Hypothalamus (tissue), 51 donors: ENCODE measurements at regions not wholly inside any gene's neighbourhood (a gene's known extent, or its start where the extent isn't known, plus 50 kb on each side); places are given as distances from the start of the nearest gene placed in this dataset.
"Not testable (repeated sequence)": the region's sequence is repeated elsewhere in the genome, so short reads cannot be mapped to it uniquely, and the experiment has no call there.

Source experiments
- DNase-seq, 51 donors: peaks; one replicate each; lab custom pipeline; 2025; lab: John Stamatoyannopoulos, UW

DNA sequence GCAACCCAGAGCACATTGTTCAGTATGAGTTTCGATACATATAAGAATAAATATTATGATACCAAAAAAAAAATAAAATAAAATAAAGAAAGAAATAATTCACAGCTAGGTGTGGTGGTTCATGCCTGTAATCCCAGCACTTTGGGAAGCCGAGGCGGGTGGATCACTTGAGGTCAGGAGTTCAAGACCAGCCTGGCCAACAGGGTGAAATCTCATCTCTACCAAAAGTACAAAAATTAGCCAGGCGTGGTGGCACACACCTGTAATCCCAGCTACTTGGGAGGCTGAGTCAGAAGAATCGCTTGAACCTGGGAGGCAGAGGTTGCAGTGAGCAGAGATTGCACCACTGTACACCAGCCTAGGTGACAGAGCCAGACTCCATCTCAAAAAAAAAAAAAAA, 258.9 kb downstream of the MYCN start:
- DNase-seq: not testable (repeated sequence)

DNA sequence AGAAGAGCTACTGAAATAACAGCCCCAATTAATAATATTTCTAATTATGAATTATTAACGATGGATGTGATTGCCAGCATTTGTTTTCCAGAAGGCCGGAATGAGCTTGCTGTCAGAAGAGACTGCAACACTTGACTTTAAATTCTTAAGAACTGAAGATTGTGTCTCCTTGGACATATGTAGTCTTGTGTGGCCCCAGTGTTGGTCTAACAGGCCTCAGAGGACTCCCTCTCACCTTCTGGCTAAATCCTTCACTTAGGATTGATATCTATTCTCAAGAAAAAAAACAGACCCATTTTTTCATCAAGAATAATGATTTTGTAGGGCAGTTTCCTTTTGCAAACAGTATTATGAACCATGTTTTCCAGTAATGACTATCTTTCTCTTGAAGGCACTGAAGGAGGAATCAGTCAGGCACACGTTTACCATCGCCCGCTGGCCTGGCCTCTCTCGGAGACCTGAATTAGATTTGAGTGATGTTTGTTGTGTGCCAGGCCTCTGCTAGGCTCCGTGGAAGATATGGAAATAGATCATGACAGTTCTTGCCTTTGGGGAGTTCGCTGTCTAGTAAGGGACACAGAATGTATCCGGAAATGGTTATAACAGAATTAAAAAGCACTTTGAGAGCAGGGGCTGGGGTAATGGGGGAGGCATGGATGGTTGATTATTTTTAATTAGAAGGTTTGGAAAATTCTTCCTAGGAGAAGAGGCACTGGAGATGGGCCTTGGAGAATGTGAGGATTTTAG, 258.0 kb downstream of the MYCN start:
- no peak for DNase-seq

DNA sequence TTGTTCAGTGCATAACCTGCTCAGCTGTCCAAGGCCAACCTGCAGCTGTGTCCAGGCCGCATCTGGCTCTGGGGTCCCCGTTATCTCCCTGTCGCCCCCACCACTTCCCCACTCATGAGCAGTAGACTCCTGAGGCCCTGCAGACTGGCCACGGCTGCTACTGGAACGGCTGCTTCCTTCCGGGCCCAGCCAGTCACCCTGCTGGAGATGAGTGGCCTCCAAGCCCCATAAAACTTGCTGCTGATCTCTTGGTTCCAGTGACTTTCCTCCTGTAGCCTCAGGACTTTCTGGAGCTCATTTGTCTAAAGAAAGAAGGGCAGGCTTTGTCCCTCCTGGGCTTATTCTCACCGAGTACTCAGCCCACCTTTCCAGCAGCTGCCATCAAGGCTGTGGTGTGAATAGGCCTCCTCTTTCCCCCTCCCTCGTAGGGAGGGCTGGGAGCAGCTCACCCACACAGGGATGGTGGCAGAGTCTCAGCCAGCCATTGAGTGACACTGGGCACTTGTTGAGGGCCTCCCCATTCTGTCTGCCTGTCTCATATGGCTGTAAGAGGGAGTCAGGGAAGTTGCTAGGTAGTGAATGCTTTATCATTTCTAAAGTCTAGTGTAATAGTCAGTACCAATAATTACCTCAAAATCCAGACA, 257.3 kb downstream of the MYCN start:
- no peak for DNase-seq

DNA sequence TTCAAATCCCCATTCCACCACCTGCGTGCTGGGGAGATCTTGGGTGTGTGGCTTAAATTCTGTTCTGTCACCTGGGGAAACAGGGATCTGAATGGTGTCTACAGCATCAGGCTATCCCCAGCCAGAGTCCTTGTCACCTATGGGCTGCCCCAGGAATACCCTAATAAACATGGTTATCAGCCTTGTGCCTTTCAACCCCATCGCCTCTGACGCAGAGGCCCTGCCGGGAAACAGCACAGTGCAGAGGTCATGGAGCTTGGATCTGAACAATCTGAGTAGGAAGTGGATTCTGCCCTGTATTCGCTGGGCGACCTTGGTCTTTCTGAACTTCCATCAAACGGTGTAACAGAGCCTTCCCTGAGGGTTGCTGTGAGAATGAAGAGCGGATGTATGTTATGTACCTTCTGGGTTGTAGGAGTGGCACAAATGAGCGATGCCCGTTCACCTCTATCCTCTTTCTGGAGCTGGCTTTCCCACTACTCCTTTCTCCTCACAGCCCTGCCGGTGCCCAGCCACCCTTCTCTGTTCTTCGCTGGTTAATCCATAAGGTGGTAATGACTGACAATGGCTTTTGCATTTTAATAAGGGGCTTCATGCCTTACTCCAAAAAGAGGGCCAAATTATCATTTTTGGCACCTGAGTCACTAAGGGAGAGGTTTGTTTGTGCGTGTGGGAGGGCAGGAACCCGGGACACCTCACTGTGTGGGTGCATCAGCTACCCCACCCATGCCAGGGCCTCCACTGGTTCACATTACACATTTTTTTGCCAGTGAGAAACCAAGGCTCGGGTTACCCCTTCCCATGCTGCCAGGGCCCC, 256.5 kb downstream of the MYCN start:
- DNase-seq: no peak

DNA sequence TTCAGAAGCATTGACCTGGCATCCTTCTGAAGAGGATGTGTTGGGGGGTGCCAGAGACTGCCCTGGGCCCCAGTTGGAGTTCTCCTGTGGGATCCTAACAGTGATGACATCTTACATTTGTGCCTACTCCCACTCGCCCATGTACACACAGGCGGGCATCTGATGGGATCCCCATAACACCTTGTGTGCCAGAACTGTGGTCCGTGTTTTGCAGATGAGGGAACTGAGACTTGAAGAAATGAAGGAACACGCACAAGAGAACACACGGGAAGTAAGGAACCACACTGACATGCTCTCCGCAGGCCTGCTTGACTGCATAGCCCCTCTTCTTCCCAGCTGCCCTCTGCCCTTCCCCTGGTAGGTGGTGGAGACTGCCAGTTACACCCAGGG, 255.3 kb downstream of the MYCN start:
- DNase-seq: no peak

DNA sequence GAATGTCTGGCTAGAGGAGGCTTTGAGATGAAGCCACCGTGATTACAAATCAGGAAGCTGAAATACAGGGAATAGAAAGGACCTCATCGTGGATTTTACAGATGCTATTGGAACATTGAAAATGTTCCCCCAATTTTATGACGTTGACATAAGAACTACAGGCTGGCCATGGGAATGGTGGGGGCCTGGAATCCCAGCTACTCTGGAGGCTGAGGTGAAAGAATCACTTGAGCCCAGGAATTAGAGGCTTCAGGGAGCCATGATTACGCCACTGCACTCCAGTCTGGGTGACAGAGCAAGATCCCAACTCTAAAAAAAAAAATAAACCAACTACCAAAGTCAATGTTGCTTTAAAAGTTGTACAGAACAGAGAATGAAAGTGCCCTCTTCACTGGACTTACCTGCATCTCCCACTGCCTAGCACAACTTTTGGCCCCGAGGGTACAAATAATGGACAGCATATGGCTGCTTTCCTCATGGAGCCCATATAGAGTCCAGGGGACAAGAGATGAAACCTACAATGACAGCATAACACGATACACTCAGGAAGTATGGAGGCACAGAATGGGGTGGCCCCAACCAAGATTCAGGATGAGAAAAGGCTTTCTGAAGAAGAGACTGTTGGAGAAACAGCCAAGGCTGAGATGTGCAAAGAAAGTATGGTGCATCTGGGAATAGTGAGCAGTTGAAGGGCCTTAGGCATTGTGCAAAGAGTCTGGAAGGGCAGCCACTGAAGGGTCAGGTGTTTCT, 254.8 kb downstream of the MYCN start:
- no peak for DNase-seq

DNA sequence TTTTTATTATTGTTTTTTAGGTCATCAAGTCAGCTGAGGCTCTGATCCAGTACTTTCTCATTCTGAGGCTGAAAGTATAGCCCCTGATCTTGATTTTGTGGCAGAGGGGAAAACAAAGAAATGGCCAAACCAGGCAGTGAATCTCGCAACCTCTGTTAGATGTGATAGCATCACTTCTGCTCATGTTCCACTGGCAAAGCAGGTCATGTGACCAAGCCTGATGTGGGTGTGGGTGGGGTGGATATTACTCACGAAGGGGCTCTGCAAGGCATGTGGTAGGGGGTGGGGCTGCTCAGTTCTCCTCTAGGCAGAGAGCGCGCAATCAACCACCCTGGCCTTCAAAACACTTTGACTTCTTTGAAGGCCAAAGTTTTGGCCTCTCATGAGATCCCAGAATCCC, 254.2 kb downstream of the MYCN start:
- DNase-seq: no peak

DNA sequence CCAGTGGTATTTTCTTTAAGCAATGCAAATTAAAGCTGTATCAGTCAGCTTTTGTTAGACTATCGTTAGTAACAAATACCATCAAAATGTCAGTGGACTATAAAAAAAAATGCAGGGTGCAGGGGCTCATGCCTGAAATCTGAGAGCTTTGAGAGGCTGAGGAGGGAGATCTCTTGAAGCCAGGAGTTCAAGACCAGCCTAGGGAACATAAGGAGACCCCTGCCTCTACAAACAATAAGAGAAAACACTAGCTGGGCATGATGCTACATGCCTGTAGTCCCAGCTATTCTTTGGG, 253.7 kb downstream of the MYCN start:
- DNase-seq: no peak

DNA sequence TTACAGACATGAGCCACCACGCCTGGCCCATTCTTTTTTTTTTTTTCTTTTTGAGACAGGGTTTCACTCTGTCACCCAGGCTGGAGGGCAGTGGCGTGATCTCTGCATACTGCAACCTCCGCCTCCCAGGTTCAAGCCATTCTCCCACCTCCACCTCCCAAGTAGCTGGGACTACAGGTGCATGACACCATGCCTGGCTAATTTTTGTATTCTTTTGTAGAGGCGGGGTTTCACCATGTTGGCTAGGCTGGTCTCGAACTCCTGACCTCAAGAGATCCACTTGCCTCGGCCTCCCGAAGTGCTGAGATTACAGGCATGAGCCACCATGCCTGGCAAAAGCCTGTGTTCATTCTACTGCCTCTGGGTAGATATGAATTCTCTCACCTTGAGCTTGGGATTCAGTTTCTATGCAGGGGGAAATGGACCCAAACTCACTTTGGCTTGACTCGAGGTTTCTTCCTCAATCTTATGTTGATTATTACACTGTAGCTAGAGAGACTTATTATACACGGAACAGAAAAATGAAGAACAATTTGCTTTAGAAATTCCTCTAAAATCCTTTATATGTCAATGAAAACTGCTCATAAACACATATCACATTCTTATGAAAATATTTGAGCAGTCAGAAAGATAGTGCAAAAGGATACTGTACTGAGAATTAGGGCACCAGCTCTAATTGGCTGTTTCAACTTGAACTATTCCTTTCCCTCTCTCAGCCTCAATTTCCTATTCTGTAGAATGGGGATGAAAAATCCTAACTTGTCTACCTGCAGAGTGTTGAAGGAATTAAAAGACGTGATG, 252.3 kb downstream of the MYCN start:
- DNase-seq: no peak

DNA sequence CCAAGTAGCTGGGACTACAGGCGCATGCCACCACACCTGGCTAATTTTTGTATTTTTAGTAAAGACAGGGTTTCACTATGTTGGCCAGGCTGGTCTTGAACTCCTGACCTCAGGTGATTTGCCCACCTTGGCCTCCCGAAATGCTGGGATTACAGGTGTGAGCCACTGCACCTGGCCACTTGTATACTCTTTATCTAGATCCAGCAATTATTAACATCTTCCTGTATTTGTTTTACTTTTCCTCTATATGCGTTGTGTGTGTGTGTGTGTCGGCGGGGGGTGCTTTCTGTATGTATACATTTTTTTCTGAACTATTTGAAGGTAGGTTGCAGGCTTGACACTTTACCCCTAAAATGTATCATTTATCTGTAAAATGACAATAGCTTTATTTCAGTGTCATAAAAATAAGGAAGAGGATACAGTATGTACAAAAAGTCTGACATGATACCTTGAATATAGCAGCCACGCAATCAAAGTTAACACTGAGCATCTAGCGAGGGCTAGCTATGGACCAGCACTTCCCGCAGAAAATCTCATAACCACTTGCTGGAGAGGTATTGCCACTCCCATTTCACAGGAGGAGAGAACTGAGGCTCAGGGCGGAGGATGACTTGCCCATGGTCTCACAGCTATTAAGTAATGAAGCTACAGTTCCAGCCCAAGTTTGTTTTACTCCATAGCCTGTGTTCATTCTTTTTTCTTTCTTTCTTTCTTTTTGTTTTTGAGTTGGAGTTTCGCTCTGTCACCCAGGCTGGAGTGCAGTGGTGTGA, 251.3 kb downstream of the MYCN start:
- DNase-seq: no peak

DNA sequence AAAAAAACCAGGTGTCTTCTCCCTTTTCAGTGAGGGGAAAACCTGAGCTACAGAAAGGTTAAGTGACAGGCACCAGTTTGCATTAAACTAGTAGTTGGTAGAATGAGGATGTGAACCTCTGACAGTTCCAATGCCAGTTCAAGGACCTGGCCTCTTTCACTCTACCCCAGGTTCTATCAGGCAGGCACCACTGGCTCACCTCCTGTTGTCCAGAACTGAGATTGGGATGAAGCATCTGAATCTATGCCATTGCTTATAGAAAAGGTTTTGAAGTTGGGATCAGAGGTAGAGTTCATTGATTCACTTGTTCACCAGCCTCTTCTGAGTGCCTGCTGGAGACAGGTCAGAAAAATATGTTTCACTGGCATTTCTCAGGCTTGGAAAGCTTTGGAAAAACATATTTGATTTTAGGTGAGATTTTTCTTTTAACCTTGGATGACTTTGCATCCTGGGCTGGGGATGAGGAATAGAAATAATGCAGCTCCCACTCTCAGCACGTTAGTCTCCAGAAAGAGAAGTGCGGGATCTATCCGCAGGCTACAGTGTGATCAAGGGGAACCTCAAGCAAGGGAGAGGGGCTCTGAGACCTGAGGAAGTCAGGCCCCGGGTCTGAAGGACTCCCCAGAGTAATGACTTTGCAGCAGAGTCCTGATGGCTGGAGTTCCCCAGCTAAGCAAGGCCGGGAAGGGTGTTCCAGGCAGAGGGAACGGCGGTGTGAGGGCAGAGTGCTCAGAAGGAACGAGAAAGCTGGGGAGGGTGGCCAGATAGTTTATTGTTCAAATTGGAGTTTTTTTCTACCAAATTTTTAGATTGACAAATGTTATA, 250.3 kb downstream of the MYCN start:
- DNase-seq: no peak

DNA sequence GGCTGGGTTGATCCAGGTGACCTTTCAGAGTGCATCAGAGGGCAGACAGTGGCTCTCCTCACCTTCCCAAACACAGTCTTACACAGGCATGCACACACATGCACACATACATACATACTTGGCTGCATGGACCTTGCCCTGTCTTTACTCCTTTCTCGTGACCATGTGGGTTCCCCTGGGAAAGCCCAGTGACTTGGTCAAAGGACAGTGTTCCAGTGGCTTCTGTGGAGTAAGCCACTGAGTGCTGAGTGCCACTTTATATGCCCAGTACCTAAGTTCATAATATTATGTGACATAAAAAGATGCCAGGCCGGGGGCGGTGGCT, 249.4 kb downstream of the MYCN start:
- DNase-seq: no peak

DNA sequence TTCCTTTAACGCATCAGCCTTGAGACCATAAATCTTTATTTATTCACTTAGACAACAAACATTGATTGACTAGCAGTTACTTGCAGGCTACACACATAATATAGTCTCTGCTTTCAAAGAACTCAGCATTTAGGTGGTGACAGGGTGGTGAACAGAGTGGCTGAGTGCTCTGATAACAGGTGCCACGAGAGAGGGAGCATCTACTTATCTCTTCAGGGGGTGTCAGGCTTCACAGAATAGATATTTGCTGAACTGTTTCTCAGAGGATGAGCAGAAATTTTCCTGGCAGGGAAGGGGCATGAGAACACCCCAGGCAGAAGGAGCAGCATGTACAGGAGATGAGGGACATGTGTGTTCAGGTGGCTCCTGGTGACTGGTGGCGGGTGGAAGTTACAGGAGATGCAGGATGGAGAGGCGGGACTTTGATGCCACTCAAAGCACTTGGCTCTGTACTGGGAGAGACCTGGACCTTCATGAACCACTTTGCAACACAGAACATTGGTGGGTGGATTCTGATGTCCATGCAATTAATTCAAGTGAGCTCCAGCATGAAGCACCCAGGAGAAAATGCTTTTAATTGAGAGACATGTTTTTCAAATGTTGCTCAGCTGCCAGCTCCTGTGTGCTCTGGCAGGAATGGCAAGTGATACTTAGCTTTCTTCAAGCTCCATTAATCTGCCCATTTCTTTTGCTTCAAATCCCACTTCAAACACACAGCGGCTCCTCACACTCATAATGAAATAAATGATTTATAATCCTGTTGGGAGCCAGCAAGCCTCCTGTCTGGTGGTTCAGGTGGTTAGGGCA, 248.9 kb downstream of the MYCN start:
- DNase-seq: no peak

DNA sequence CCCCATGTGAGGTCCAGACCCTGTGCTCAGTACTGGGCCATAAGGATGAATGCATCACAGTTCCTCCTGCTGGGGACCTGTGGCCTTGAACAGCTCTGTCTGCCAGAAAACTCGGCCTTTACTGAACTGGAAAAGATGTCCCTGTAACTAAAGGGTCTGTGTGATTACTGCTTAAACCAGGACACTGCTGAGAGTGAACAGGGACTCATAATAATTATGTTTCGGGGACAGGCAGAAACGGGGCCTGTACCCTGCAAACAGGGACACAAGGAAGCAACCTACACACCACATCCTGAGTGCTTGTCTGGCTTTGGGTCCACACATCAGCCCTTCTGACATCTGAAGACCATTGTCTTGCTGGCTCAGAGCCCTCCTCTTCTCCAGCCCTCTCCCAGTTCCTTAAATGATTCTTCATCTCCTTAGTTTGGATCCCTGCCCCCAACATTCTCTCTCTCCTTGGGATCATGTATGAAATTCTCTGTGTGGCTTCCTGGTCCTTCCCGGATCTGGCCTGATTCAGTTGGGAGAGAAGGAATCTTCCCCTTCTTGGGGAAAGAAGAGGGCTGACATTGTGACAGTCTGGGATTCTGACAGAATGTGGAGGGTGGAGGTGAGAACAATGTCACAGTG, 248.0 kb downstream of the MYCN start:
- no peak for DNase-seq

DNA sequence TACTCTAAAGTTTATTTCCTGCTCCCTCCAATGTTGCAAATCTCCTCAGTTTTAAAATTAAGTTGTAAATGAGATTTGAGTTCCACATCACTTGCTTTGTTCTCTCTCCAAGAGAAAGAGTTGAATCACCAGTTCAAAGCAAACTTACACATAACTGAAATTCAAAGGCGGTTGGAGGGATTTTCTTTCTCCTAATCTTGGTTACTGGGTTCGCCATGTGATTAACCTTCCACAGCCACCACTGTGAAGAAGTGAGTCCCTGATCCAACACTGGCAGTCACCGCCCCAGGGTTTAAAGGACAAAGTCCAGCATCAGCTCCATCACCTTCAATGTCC, 247.1 kb downstream of the MYCN start:
- DNase-seq: no peak

DNA sequence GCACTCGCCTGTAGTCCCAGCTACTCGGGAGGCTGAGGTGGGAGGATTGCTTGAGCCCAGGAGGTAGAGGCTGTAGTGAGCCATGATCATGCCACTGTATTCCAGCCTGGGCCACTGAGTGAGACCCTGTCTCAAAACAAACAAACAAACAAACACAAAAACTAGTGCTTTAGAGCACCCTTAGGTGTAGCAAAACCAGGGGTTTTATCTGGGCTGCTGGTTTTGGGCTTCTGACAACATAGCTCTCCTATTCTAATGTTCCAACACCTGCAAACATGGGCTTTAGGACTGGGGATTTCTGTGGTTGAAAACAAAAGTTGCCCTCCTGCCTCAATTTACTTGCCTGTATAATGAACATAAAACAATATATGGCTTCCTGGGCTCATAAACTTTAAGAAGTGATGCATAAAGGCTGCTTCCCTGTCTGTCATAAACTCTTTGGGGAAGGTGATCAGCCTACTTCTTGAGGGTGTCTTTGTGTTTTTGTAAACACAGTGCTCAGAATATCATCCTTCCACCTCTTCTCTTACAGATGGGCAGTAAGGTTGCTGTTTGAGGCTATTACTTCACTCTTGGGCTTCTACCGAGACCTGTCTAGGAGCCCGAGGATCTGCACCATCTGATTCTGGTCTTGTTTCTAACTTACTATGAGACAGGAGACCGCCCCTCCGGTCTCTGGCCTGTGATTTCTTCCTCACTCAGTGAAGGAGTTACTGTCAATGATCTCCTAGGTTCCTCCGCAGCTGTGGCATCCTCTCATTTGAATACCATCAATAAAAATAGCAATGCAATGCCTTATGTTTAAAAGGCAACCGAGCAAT, 246.5 kb downstream of the MYCN start:
- DNase-seq: no peak

DNA sequence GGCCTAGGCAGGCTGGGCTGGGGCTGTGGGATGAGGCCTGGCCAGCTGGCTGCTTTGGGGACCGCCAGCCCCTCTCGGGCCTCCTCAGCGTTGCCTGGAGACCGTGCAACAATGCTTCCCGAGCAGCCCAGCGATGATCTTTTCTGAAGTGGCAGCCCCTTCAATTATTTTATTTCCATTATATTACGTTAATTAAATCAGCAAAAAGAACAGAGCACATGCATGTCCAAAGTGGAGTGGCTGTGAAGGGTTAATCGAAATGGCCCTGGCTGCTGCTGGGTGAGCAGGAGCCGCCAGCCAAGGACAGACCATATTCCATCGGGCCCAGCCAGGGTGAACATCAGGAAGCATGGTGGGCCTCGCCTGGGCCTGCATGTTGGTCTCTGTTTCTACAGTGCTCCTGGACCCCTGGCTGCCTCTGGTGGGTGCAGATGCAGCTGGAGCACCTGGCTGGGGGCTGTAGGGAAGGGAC, 245.5 kb downstream of the MYCN start:
- DNase-seq: no peak
